Activated T-helper 1 cell treated with anti-CD3 and anti-CD28 coated beads, Interleukin-2, amount 50 U/mL, for 16 hours (primary cell): ENCODE measurements at regions not wholly inside any gene's neighbourhood (a gene's known extent, or its start where the extent isn't known, plus 50 kb on each side); places are given as distances from the start of the nearest gene placed in this dataset.
"Not testable (repeated sequence)": the region's sequence is repeated elsewhere in the genome, so short reads cannot be mapped to it uniquely, and the experiment has no call there.

Experiments used
- DNase-seq, 2 donors: peaks; one replicate each; pipeline ENCODE4 v3.0.0-alpha.2; 2020; ENCODE audit warnings: low read depth in 1 of 2, low spot score in 1 of 2

- no peak for DNase-seq
These were observed 428.2 kb downstream of the BUD13 start for GRCh38 chr11:116344601-116345000.

GRCh38 chr11:116343270-116343669 is 429.5 kb downstream of the BUD13 start:
- DNase-seq = no peak

GRCh38 chr11:116342148-116342547 is 430.6 kb downstream of the BUD13 start:
- DNase-seq = no peak

- no peak for DNase-seq
These were observed 433.3 kb downstream of the BUD13 start for GRCh38 chr11:116339306-116340098.

GRCh38 chr11:116338500-116338899 is 434.3 kb downstream of the BUD13 start:
- DNase-seq = not testable (repeated sequence)

- no peak for DNase-seq
These were observed 436.2 kb downstream of the BUD13 start for GRCh38 chr11:116336540-116336939.

GRCh38 chr11:116335891-116336290 is 436.9 kb downstream of the BUD13 start:
- no peak for DNase-seq

GRCh38 chr11:116335078-116335477 is 437.7 kb downstream of the BUD13 start:
- DNase-seq = no peak

GRCh38 chr11:116334596-116334995 is 438.2 kb downstream of the BUD13 start:
- DNase-seq = no peak

GRCh38 chr11:116333001-116333535 is 439.7 kb downstream of the BUD13 start:
- DNase-seq = no peak

GRCh38 chr11:116332391-116332790 is 440.4 kb downstream of the BUD13 start:
- no peak for DNase-seq

GRCh38 chr11:116331381-116331780 is 441.4 kb downstream of the BUD13 start:
- no peak for DNase-seq

- DNase-seq = no peak
These were observed 442.2 kb downstream of the BUD13 start for GRCh38 chr11:116330439-116331185.

- DNase-seq = no peak
These were observed 443.3 kb downstream of the BUD13 start for GRCh38 chr11:116329354-116330090.

- DNase-seq = no peak
These were observed 443.9 kb downstream of the BUD13 start for GRCh38 chr11:116328851-116329250.

- DNase-seq = no peak
These were observed 444.4 kb downstream of the BUD13 start for GRCh38 chr11:116328391-116328790.

- DNase-seq = no peak
These were observed 446.6 kb downstream of the BUD13 start for GRCh38 chr11:116326146-116326545.

- no peak for DNase-seq
These were observed 447.5 kb downstream of the BUD13 start for GRCh38 chr11:116325247-116325646.

GRCh38 chr11:116324077-116324476 is 448.7 kb downstream of the BUD13 start:
- not testable (repeated sequence) for DNase-seq

GRCh38 chr11:116317212-116317611 is 455.6 kb downstream of the BUD13 start:
- no peak for DNase-seq

- DNase-seq = no peak
These were observed 458.8 kb downstream of the BUD13 start for GRCh38 chr11:116314006-116314405.
